ENCODE measurements at regions not wholly inside any gene's neighbourhood (a gene's known extent, or its start where the extent isn't known, plus 50 kb on each side); places are given as distances from the start of the nearest gene placed in this dataset.

DNA sequence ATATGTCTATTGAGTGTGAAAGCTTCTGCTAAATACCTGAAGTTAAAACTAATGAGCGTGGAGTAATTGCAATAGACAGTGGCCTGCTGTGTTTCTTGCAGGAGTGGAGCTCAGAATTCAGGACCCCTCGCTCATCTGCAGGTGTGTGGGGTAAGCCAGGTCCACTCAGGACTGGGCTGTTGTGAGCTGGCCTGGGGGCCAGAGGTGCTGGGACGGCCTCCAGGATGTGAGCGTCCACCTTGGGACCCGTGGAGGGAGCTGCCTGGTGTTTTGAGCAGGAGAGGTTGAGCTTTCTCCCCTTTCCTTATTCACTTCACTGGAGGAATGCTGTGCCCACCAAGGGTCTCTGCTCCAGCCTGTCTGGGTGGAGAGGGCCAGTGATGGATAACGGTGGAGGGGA is 681.2 kb downstream of the BRD1 start:
- TF ChIP-seq, protein P1, sequence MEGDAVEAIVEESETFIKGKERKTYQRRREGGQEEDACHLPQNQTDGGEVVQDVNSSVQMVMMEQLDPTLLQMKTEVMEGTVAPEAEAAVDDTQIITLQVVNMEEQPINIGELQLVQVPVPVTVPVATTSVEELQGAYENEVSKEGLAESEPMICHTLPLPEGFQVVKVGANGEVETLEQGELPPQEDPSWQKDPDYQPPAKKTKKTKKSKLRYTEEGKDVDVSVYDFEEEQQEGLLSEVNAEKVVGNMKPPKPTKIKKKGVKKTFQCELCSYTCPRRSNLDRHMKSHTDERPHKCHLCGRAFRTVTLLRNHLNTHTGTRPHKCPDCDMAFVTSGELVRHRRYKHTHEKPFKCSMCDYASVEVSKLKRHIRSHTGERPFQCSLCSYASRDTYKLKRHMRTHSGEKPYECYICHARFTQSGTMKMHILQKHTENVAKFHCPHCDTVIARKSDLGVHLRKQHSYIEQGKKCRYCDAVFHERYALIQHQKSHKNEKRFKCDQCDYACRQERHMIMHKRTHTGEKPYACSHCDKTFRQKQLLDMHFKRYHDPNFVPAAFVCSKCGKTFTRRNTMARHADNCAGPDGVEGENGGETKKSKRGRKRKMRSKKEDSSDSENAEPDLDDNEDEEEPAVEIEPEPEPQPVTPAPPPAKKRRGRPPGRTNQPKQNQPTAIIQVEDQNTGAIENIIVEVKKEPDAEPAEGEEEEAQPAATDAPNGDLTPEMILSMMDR (conservative IDR thresholded peaks at IDR 0.05; ENCODE audit: low read depth, low read length) = no peak
- TF ChIP-seq EZH2 (IDR thresholded peaks at IDR 0.05; ENCODE audit: low read length, unreplicated experiment) = no peak

Data from PC-3 (cell line).